H4 (cell line): ENCODE measurements at regions not wholly inside any gene's neighbourhood (a gene's known extent, or its start where the extent isn't known, plus 50 kb on each side); places are given as distances from the start of the nearest gene placed in this dataset.
"Not testable (repeated sequence)": the region's sequence is repeated elsewhere in the genome, so short reads cannot be mapped to it uniquely, and the experiment has no call there.

Source experiments
- DNase-seq: peaks from one replicate; pipeline ENCODE4 v3.0.0-alpha.2; 2015; ENCODE audit warnings: low spot score

- DNase-seq, result no peak
Observed at GRCh38 chr5:54404568-54404967, 50.9 kb upstream of the HSPB3 start.

GRCh38 chr5:54403885-54404416 is 51.5 kb upstream of the HSPB3 start:
- no peak for DNase-seq

- DNase-seq, result no peak
Observed at GRCh38 chr5:54403121-54403520, 52.4 kb upstream of the HSPB3 start.

- DNase-seq, result no peak
Observed at GRCh38 chr5:54401515-54401914, 54.0 kb upstream of the HSPB3 start.

GRCh38 chr5:54398191-54398590 is 57.3 kb upstream of the HSPB3 start:
- no peak for DNase-seq

GRCh38 chr5:54397420-54397819 is 58.1 kb upstream of the HSPB3 start:
- no peak for DNase-seq

- not testable (repeated sequence) for DNase-seq
Observed at GRCh38 chr5:54393007-54393406, 62.5 kb upstream of the HSPB3 start.

- no peak for DNase-seq
Observed at GRCh38 chr5:54390539-54391031, 64.9 kb upstream of the HSPB3 start.

- DNase-seq, result peak; percentile 80
Observed at GRCh38 chr5:54390015-54390414, 65.5 kb upstream of the HSPB3 start.

GRCh38 chr5:54389399-54389798 is 66.1 kb upstream of the HSPB3 start:
- not testable (repeated sequence) for DNase-seq

GRCh38 chr5:54388811-54389210 is 66.7 kb upstream of the HSPB3 start:
- no peak for DNase-seq

GRCh38 chr5:54388409-54388808 is 67.1 kb upstream of the HSPB3 start:
- DNase-seq, result no peak

GRCh38 chr5:54387659-54388232 is 67.8 kb upstream of the HSPB3 start:
- DNase-seq, result peak; percentile 35

- DNase-seq, result no peak
Observed at GRCh38 chr5:54387031-54387430, 68.5 kb upstream of the HSPB3 start.

- no peak for DNase-seq
Observed at GRCh38 chr5:54385994-54386393, 69.5 kb upstream of the HSPB3 start.

GRCh38 chr5:54384356-54384933 is 71.1 kb upstream of the HSPB3 start:
- no peak for DNase-seq

GRCh38 chr5:54383941-54384340 is 71.6 kb upstream of the HSPB3 start:
- no peak for DNase-seq

- DNase-seq, result no peak
Observed at GRCh38 chr5:54383225-54383901, 72.1 kb upstream of the HSPB3 start.

- not testable (repeated sequence) for DNase-seq
Observed at GRCh38 chr5:54381319-54381718, 70.9 kb upstream of the ARL15 start.

- no peak for DNase-seq
Observed at GRCh38 chr5:54379590-54379989, 69.2 kb upstream of the ARL15 start.

- DNase-seq, result no peak
Observed at GRCh38 chr5:54378707-54379106, 68.3 kb upstream of the ARL15 start.

- DNase-seq, result not testable (repeated sequence)
Observed at GRCh38 chr5:54377339-54377738, 67.0 kb upstream of the ARL15 start.

GRCh38 chr5:54370982-54371381 is 60.6 kb upstream of the ARL15 start:
- DNase-seq, result no peak
